Tibial nerve (tissue), 4 donors: ENCODE measurements at regions not wholly inside any gene's neighbourhood (a gene's known extent, or its start where the extent isn't known, plus 50 kb on each side); places are given as distances from the start of the nearest gene placed in this dataset.

Source experiments
- DNase-seq, 2 donors: peaks; one replicate each; pipeline ENCODE4 v3.0.0-alpha.2; 2019; ENCODE audit warnings: low spot score in 2 of 2
- H3K27ac ChIP-seq, 4 donors: fragments of 200-600 bp; sonication (generic) in 3 of 4; one replicate each; pipeline ENCODE4 v1.5.1; 2017 to 2019; ENCODE audit warnings: mild to moderate bottlenecking in 1 of 4
- H3K27me3 ChIP-seq, 2 donors: fragments of 200-600 bp; sonication (generic) in 1 of 2; one replicate each; pipeline versions ENCODE4 v1.5.1 to v1.6.0; 2017 to 2019
- H3K36me3 ChIP-seq, 3 donors: fragments of 200-600 bp; sonication (generic); one replicate each; pipeline ENCODE4 v1.5.1; 2018 to 2019
- H3K4me1 ChIP-seq, 4 donors: fragments of 200-600 bp; sonication (generic) in 3 of 4; one replicate each; pipeline ENCODE4 v1.5.1; 2017 to 2019
- H3K4me3 ChIP-seq, 4 donors: fragments of 200-600 bp; sonication (generic) in 3 of 4; one replicate each; pipeline ENCODE4 v1.5.1; 2017 to 2019; ENCODE audit warnings: mild to moderate bottlenecking in 1 of 4, moderate library complexity in 1 of 4
- H3K9me3 ChIP-seq, 4 donors: fragments of 200-600 bp; sonication (generic) in 3 of 4; one replicate each; pipeline ENCODE4 v1.5.1; 2017 to 2019
- EP300 ChIP-seq, 2 donors: sonication (generic); formaldehyde crosslinking; IDR thresholded peaks; one replicate each; pipeline ENCODE4 v1.6.1; 2017; ENCODE audit warnings: antibody characterized with exemption in 2 of 2, mild to moderate bottlenecking in 1 of 2
- POLR2A ChIP-seq, 2 donors: fragments of 450-650 bp; IDR thresholded peaks; one replicate each; pipeline ENCODE4 v1.6.1; 2017; ENCODE audit warnings: antibody characterized with exemption in 2 of 2, mild to moderate bottlenecking in 2 of 2, moderate library complexity in 2 of 2
- WGBS, 2 donors: methylation state at CpG; one replicate each; pipeline ENCODE4 v1.1.5; 2018; 5-methylcytosine and 5-hydroxymethylcytosine counted together
- TF ChIP-seq, protein P1 (sequence below), 5 experiments: fragments of 200-600 bp in 3 of 5; fragments of 450-650 bp in 2 of 5; sonication (generic) in 3 of 5; IDR thresholded peaks; one replicate each; pipeline ENCODE4 v1.5.1; 2016 to 2019; ENCODE audit warnings: antibody characterized with exemption in 5 of 5, mild to moderate bottlenecking in 3 of 5, moderate library complexity in 2 of 5

DNA sequence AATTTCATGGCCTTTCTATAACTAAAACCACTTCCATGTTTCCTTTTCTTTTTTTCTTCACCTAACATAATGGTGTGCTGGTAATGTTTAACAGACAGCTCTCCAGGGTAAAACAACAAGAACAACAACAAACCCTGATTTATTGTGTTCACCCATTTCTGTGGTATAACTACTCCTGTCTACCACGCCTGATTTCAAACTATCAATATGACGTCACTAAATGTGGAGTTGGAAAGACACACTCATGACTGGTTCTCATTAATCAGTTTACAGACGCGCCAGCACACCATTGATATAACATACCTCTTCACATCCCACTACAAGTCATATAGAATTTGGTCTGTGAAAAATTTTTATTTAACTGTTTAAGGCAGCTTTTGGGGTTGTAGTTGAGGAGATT lies 142.9 kb downstream of the ARRDC3 start:
- Histone ChIP-seq H3K27ac (no peak overlapping the region), H3K9me3 (peaks cover 0 to 17% (median 5%) of the 10 kb centered on the region in 4 donors), H3K4me1 (peaks cover 0 to 5% (median under 1%) of the 10 kb centered on the region in 4 donors), H3K36me3 (no peaks in the 10 kb centered on the region), H3K27me3 (no peaks in the 10 kb centered on the region), H3K4me3 (no peak overlapping the region)
- TF ChIP-seq POLR2A (IDR thresholded peaks at IDR 0.05) (no peak), EP300 (IDR thresholded peaks at IDR 0.05) (no peak)
- TF ChIP-seq, protein P1, sequence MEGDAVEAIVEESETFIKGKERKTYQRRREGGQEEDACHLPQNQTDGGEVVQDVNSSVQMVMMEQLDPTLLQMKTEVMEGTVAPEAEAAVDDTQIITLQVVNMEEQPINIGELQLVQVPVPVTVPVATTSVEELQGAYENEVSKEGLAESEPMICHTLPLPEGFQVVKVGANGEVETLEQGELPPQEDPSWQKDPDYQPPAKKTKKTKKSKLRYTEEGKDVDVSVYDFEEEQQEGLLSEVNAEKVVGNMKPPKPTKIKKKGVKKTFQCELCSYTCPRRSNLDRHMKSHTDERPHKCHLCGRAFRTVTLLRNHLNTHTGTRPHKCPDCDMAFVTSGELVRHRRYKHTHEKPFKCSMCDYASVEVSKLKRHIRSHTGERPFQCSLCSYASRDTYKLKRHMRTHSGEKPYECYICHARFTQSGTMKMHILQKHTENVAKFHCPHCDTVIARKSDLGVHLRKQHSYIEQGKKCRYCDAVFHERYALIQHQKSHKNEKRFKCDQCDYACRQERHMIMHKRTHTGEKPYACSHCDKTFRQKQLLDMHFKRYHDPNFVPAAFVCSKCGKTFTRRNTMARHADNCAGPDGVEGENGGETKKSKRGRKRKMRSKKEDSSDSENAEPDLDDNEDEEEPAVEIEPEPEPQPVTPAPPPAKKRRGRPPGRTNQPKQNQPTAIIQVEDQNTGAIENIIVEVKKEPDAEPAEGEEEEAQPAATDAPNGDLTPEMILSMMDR (IDR thresholded peaks at IDR 0.05) = no peak
- WGBS, 2 donors = 92 to 96% methylated on average over 4 of the region's 4 CpGs
- no peak for DNase-seq

DNA sequence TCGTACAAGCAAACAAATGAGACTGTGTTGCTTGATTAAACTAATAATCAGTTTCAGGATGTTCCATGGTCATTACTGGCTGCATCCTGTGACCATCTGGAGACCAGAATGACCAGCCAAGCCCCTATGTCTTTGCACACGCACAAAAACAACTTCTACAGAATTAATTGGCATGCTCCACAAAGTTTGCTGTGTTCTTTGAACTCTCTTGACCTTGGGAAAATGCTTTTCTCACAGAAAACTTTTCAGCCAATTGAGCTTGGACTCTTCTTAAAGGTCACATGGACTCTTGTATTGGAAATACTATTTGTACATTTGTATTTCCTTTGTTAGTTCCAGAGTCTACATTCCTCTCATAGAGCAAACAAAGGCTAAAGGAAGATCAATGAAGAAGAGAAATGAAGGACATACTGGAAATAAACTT lies 147.8 kb downstream of the ARRDC3 start:
- no peaks in the 10 kb centered on the region for H3K36me3 ChIP-seq
- WGBS, 2 donors = 16 to 19% methylated on average over 2 of the region's 2 CpGs
- DNase-seq = no peak
- H3K4me1 ChIP-seq = peaks cover 0 to 11% (median 3%) of the 10 kb centered on the region in 4 donors
- TF ChIP-seq EP300 (IDR thresholded peaks at IDR 0.05) = no peak
- no peak for TF ChIP-seq POLR2A (IDR thresholded peaks at IDR 0.05)
- TF ChIP-seq, protein P1 (IDR thresholded peaks at IDR 0.05) = no peak
- H3K4me3 ChIP-seq = no peak overlapping the region
- peak overlapping the region in 2 of 4 donors; percentile 51 to 65 for H3K27ac ChIP-seq
- H3K27me3 ChIP-seq = no peaks in the 10 kb centered on the region
- H3K9me3 ChIP-seq = no peaks in the 10 kb centered on the region

DNA sequence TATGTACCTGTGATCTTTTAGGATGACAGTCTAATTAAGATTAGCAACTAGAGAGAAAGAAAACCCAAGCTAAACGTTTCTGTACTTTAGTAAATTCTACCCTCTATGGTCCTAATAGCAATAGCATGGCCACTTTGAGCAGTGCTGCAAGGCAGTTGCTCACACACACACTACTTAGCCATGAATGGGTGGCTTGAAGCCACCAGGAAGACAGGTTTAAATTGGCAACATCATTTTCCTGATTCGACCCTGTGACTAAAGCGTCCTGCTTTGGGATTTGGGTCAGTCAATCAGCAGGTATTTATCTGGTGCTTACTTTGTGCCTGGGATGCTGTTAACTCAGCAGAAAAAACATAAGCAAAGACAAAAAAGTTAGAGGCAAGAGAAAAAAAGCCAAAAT lies 150.6 kb downstream of the ARRDC3 start:
- TF ChIP-seq, protein P1 (IDR thresholded peaks at IDR 0.05) = no peak
- TF ChIP-seq POLR2A (IDR thresholded peaks at IDR 0.05) (no peak), EP300 (IDR thresholded peaks at IDR 0.05) (no peak)
- no peaks in the 10 kb centered on the region for H3K27me3 ChIP-seq
- no peak for DNase-seq
- peaks cover 0 to 7% (median 0%) of the 10 kb centered on the region in 4 donors for H3K9me3 ChIP-seq
- peaks cover 0 to 20% (median 3%) of the 10 kb centered on the region in 4 donors for H3K4me1 ChIP-seq
- no peaks in the 10 kb centered on the region for H3K36me3 ChIP-seq
- no peak overlapping the region for H3K4me3 ChIP-seq
- 67 to 71% methylated on average over 3 of the region's 3 CpGs for WGBS, 2 donors
- H3K27ac ChIP-seq = no peak overlapping the region

DNA sequence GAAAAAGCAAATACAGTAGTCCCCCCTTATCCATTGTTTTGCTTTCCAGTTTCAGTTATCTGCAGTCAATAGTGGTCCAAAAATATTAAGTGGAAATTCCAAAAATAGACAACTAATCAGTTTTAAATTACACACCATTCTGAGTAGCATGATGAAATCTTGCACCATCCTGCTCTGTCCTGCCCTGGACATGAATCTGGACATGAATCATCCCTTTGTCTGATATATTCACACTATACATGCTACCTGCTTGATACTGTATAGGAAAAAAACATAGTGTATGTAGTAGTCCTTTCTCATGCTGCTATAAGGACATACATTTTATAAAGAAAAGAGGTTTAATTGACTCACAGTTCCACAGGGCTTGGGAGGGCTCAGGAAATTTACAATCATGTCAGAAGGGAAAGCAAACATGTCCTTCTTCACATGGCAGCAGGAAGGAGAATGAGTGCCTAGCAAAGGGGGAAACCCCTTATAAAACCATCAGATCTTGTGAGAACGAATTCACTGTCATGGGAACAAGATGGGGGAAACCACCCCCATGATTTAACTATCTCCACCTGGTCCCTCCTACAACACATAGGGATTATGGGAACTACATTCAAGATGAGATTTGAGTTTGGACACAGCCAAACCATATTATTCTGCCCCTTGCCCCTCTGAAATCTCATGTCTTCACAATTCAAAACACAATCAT lies 153.9 kb downstream of the ARRDC3 start:
- 96 to 100% methylated on average over 1 of the region's 1 CpG for WGBS, 2 donors
- H3K4me1 ChIP-seq = peaks cover 0 to 9% (median 0%) of the 10 kb centered on the region in 4 donors
- H3K36me3 ChIP-seq = no peaks in the 10 kb centered on the region
- no peaks in the 10 kb centered on the region for H3K27me3 ChIP-seq
- no peak overlapping the region for H3K27ac ChIP-seq
- H3K9me3 ChIP-seq = peaks cover 0 to 7% (median 0%) of the 10 kb centered on the region in 4 donors
- no peak for DNase-seq
- TF ChIP-seq POLR2A (IDR thresholded peaks at IDR 0.05) = no peak
- TF ChIP-seq, protein P1 (IDR thresholded peaks at IDR 0.05) = no peak
- no peak for TF ChIP-seq EP300 (IDR thresholded peaks at IDR 0.05)
- H3K4me3 ChIP-seq = no peak overlapping the region

DNA sequence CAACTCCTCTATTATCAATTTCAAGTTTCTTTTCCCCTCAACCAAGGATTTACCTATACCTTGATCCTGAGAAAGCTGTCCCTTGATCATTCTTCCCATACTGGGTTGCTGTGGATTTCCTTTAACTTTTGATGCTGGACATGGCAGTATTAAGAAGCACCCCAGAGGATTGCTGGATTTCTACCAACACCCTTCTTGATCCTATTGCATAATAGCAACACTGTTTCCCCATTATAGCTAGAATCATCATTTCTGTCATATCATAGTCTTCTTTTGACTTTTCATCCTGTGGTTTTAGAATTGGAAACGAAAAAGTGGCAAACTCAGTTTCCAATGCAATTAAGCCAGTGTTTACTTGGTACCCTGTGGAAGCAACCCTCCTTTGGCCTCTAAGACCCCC lies 154.9 kb downstream of the ARRDC3 start:
- peaks cover 0 to 17% (median 0%) of the 10 kb centered on the region in 4 donors for H3K4me1 ChIP-seq
- no peak for DNase-seq
- no peak for TF ChIP-seq EP300 (IDR thresholded peaks at IDR 0.05)
- no peak for TF ChIP-seq POLR2A (IDR thresholded peaks at IDR 0.05)
- TF ChIP-seq, protein P1 (IDR thresholded peaks at IDR 0.05) = no peak
- WGBS, 2 donors = 77 to 79% methylated on average over 1 of the region's 1 CpG
- H3K36me3 ChIP-seq = no peaks in the 10 kb centered on the region
- no peaks in the 10 kb centered on the region for H3K27me3 ChIP-seq
- peaks cover 0 to 7% (median 0%) of the 10 kb centered on the region in 4 donors for H3K9me3 ChIP-seq
- no peak overlapping the region for H3K27ac ChIP-seq
- H3K4me3 ChIP-seq = no peak overlapping the region
